CD14-positive monocyte (primary cell): ENCODE measurements at regions not wholly inside any gene's neighbourhood (a gene's known extent, or its start where the extent isn't known, plus 50 kb on each side); places are given as distances from the start of the nearest gene placed in this dataset.

Experiments
- DNase-seq, 3 donors: peaks; one replicate each; pipeline ENCODE4 v3.0.0-alpha.2; 2011 to 2022
- H2AFZ ChIP-seq: 2 replicates; pipeline ENCODE4 v1.6.0; 2012; ENCODE audit warnings: mild to moderate bottlenecking, low read depth, low read length, inconsistent platforms; ENCODE audit not compliant: insufficient read depth, poor library complexity, severe bottlenecking
- H3K27ac ChIP-seq, 2 donors: 1 replicate in 1 of 2; 2 replicates in 1 of 2; pipeline ENCODE4 v1.5.1; 2012 to 2013; ENCODE audit warnings: low read length in 2 of 2, control low read depth in 1 of 2, inconsistent platforms in 1 of 2, low read depth in 1 of 2, mild to moderate bottlenecking in 1 of 2
- H3K27me3 ChIP-seq, 2 donors: one replicate each; pipeline versions ENCODE4 v1.6.0 to v1.6.1; 2011 to 2013; ENCODE audit warnings: low read length in 2 of 2; ENCODE audit not compliant: control insufficient read depth in 2 of 2, insufficient read depth in 2 of 2
- H3K36me3 ChIP-seq, 2 donors: replicated peaks in 1 of 2; 1 replicate in 1 of 2; 2 replicates in 1 of 2; pipeline versions ENCODE4 v1.5.1 to v1.6.1; 2012 to 2013; ENCODE audit warnings: low read length in 2 of 2, control low read depth in 1 of 2, inconsistent platforms in 1 of 2, mild to moderate bottlenecking in 1 of 2; ENCODE audit not compliant: insufficient read depth in 2 of 2, control insufficient read depth in 1 of 2
- H3K4me1 ChIP-seq, 2 donors: 1 replicate in 1 of 2; 2 replicates in 1 of 2; pipeline versions ENCODE4 v1.5.1 to v1.6.1; 2012 to 2013; ENCODE audit warnings: low read length in 2 of 2, control low read depth in 1 of 2, inconsistent platforms in 1 of 2, mild to moderate bottlenecking in 1 of 2, moderate library complexity in 1 of 2; ENCODE audit not compliant: insufficient read depth in 2 of 2, control insufficient read depth in 1 of 2
- H3K4me2 ChIP-seq: replicated peaks from 2 replicates; pipeline ENCODE3; 2012; ENCODE audit warnings: low read length, moderate library complexity, mild to moderate bottlenecking; ENCODE audit not compliant: poor library complexity, severe bottlenecking; ENCODE audit errors: extremely low read depth
- H3K4me3 ChIP-seq, 3 experiments: fragments of 200-600 bp in 1 of 3; sonication (generic) in 1 of 3; replicated peaks in 1 of 3; 1 replicate in 2 of 3; 2 replicates in 1 of 3; pipeline ENCODE4 v1.5.1; 2011 to 2013; ENCODE audit warnings: low read length in 3 of 3, mild to moderate bottlenecking in 3 of 3, control low read depth in 2 of 3, low read depth in 2 of 3, inconsistent platforms in 1 of 3, moderate library complexity in 1 of 3
- H3K79me2 ChIP-seq: 2 replicates; pipeline ENCODE4 v1.6.0; 2012; ENCODE audit warnings: mild to moderate bottlenecking, control low read depth, inconsistent platforms, low read length, moderate library complexity; ENCODE audit not compliant: insufficient read depth
- H3K9ac ChIP-seq: 2 replicates; pipeline ENCODE4 v1.6.0; 2017; ENCODE audit warnings: low read length, mild to moderate bottlenecking; ENCODE audit not compliant: insufficient read depth, poor library complexity, severe bottlenecking
- H3K9me3 ChIP-seq, 2 donors: replicated peaks in 1 of 2; 1 replicate in 1 of 2; 2 replicates in 1 of 2; pipeline versions ENCODE4 v1.5.1 to v1.6.1; 2012 to 2013; ENCODE audit warnings: low read length in 2 of 2, control low read depth in 1 of 2; ENCODE audit not compliant: control insufficient read depth in 1 of 2, insufficient read depth in 1 of 2
- H4K20me1 ChIP-seq: 2 replicates; pipeline ENCODE4 v1.6.0; 2012; ENCODE audit warnings: mild to moderate bottlenecking, low read length, control low read depth, moderate library complexity; ENCODE audit not compliant: insufficient read depth
- H3K27ac Mint-ChIP-seq, 7 donors: one replicate each; pipeline ENCODE4 v1.8.0; 2020; ENCODE audit warnings: mild to moderate bottlenecking in 7 of 7, mixed read lengths in 7 of 7, moderate library complexity in 6 of 7, inconsistent platforms in 2 of 7
- H3K27me3 Mint-ChIP-seq, 3 donors: one replicate each; pipeline ENCODE4 v1.8.0; 2021 to 2022; ENCODE audit warnings: low read depth in 3 of 3, mild to moderate bottlenecking in 3 of 3, mixed read lengths in 3 of 3, moderate library complexity in 3 of 3, inconsistent platforms in 1 of 3
- H3K36me3 Mint-ChIP-seq, 2 donors: one replicate each; pipeline ENCODE4 v1.8.0; 2020; ENCODE audit warnings: mixed read lengths in 2 of 2, inconsistent platforms in 1 of 2, mild to moderate bottlenecking in 1 of 2
- H3K4me1 Mint-ChIP-seq: one replicate; pipeline ENCODE4 v1.8.0; 2020; ENCODE audit warnings: mild to moderate bottlenecking, mixed read lengths
- H3K4me3 Mint-ChIP-seq, 2 donors: one replicate each; pipeline ENCODE4 v1.8.0; 2020; ENCODE audit warnings: mild to moderate bottlenecking in 2 of 2, mixed read lengths in 2 of 2, moderate library complexity in 1 of 2
- H3K9me3 Mint-ChIP-seq, 7 donors: one replicate each; pipeline ENCODE4 v1.8.0; 2020 to 2022; ENCODE audit warnings: mixed read lengths in 7 of 7, mild to moderate bottlenecking in 6 of 7, moderate library complexity in 6 of 7, inconsistent platforms in 2 of 7
- WGBS: methylation state at CpG from one replicate; pipeline ENCODE4 v1.1.5; 2013; ENCODE audit warnings: missing lambda C conversion rate; ENCODE audit not compliant: insufficient coverage; 5-methylcytosine and 5-hydroxymethylcytosine counted together
- intact Hi-C, 2 donors: fragments of 100-400 bp; cut with micrococcal nuclease; formaldehyde crosslinking; loops; one replicate each; pipeline versions ENCODE4 v1.15.0 to v1.15.1; 2023
- TF ChIP-seq, protein P1 (sequence below): fragments of 200-600 bp; IDR thresholded peaks from one replicate; pipeline ENCODE4 v1.8.0; 2022; ENCODE audit warnings: antibody characterized with exemption, mild to moderate bottlenecking

DNA sequence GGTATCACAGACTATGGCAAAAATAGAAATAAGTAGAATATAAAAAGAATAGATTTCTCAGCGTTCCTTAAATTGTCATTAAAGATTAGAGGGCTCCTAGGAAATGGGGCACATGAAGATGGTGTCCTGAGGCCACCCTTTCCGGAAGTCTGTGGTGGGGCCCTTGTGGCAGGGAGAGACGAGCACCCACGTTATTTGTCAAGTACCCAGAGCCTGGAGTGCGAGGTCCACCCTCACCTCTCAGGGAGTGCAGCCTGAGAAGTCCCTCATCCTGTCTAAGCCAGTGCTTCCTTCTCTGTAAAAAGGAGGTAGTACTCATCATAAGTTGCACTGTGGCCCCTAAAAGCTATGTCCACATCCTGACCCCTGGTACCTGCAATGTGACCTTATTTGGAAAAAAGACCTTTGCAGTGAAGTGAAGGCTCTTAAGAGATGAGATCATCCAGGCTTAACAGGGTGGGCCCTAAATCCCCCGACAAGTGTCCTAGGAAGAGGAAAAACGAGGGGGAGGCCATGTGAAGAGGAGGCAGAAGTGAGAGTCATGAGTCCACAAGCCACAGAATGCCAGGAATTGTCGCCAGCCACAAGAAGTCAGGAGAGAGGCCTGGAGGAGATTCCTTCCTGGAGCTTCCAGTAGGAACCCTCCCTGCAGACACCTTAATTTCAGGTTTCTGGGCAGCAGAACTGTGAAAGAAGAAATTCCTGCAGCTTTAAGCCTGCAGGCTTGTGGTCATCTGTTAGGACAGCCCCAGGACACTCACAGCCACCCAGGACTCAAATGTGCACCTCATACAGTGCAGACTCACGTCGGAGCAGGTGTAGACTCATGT lies 76.8 kb upstream of the CCND1 start:
- Mint-ChIP-seq H3K36me3 (no peaks in the 10 kb centered on the region), H3K4me1 (no peaks in the 10 kb centered on the region), H3K27ac (no peak overlapping the region), H3K27me3 (peaks cover 4 to 7% (median 5%) of the 10 kb centered on the region in 3 donors), H3K9me3 (peaks cover 2 to 15% (median 10%) of the 10 kb centered on the region in 7 donors), H3K4me3 (no peak overlapping the region)
- WGBS: 93% methylated on average over 6 of the region's 10 CpGs
- TF ChIP-seq, protein P1, sequence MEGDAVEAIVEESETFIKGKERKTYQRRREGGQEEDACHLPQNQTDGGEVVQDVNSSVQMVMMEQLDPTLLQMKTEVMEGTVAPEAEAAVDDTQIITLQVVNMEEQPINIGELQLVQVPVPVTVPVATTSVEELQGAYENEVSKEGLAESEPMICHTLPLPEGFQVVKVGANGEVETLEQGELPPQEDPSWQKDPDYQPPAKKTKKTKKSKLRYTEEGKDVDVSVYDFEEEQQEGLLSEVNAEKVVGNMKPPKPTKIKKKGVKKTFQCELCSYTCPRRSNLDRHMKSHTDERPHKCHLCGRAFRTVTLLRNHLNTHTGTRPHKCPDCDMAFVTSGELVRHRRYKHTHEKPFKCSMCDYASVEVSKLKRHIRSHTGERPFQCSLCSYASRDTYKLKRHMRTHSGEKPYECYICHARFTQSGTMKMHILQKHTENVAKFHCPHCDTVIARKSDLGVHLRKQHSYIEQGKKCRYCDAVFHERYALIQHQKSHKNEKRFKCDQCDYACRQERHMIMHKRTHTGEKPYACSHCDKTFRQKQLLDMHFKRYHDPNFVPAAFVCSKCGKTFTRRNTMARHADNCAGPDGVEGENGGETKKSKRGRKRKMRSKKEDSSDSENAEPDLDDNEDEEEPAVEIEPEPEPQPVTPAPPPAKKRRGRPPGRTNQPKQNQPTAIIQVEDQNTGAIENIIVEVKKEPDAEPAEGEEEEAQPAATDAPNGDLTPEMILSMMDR: no peak
- no peak overlapping the region for H2AFZ ChIP-seq
- no peak overlapping the region for H3K9ac ChIP-seq
- H3K27ac ChIP-seq: no peak overlapping the region
- intact Hi-C loops: no loop called here
- H3K27me3 ChIP-seq: no peaks in the 10 kb centered on the region
- H3K4me2 ChIP-seq: no peak overlapping the region
- H3K79me2 ChIP-seq: no peaks in the 10 kb centered on the region
- no peaks in the 10 kb centered on the region for H4K20me1 ChIP-seq
- no peak overlapping the region for H3K4me3 ChIP-seq
- no peaks in the 10 kb centered on the region for H3K4me1 ChIP-seq
- no peaks in the 10 kb centered on the region for H3K9me3 ChIP-seq
- no peak for DNase-seq
- no peaks in the 10 kb centered on the region for H3K36me3 ChIP-seq

DNA sequence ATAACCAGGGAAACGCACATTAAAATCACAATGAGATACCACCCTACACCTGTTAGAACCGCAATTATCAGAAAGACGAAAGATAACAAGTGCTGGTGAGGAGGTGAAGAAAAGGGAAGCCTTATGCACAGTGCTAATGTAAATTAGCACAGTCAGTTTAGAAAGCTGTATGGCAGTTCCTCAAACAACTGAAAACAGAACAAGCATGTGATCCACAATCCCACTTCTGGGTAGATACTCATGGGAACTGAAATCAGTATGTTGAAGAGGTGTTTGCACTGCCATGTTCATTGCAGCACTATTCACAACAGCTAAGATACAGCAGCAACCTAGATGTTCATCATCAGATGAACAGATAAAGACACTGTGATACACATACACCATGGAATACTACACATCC lies 75.0 kb upstream of the CCND1 start:
- no peak overlapping the region for H3K4me2 ChIP-seq
- H3K4me3 Mint-ChIP-seq: no peak overlapping the region
- peaks cover 2 to 15% (median 10%) of the 10 kb centered on the region in 7 donors for H3K9me3 Mint-ChIP-seq
- H3K36me3 Mint-ChIP-seq: no peaks in the 10 kb centered on the region
- no peak overlapping the region for H3K27ac ChIP-seq
- H3K4me1 Mint-ChIP-seq: no peaks in the 10 kb centered on the region
- TF ChIP-seq, protein P1: no peak
- WGBS: no CpG with 5 or more reads among the region's 3 CpGs
- no peaks in the 10 kb centered on the region for H3K9me3 ChIP-seq
- no peak overlapping the region for H3K27ac Mint-ChIP-seq
- no peak for DNase-seq
- no peaks in the 10 kb centered on the region for H3K36me3 ChIP-seq
- intact Hi-C loops: no loop called here
- no peaks in the 10 kb centered on the region for H3K4me1 ChIP-seq
- no peak overlapping the region for H3K9ac ChIP-seq
- no peaks in the 10 kb centered on the region for H3K27me3 ChIP-seq
- H3K79me2 ChIP-seq: no peaks in the 10 kb centered on the region
- no peak overlapping the region for H3K4me3 ChIP-seq
- no peaks in the 10 kb centered on the region for H4K20me1 ChIP-seq
- no peak overlapping the region for H2AFZ ChIP-seq
- peaks cover 3 to 4% (median 4%) of the 10 kb centered on the region in 3 donors for H3K27me3 Mint-ChIP-seq
